CD14-positive monocyte (primary cell): ENCODE measurements at regions not wholly inside any gene's neighbourhood (a gene's known extent, or its start where the extent isn't known, plus 50 kb on each side); places are given as distances from the start of the nearest gene placed in this dataset.

Experiments used
- DNase-seq, 3 donors: peaks; one replicate each; pipeline ENCODE4 v3.0.0-alpha.2; 2011 to 2022
- H2AFZ ChIP-seq: 2 replicates; pipeline ENCODE4 v1.6.0; 2012; ENCODE audit warnings: mild to moderate bottlenecking, low read depth, low read length, inconsistent platforms; ENCODE audit not compliant: insufficient read depth, poor library complexity, severe bottlenecking
- H3K27ac ChIP-seq, 2 donors: 1 replicate in 1 of 2; 2 replicates in 1 of 2; pipeline ENCODE4 v1.5.1; 2012 to 2013; ENCODE audit warnings: low read length in 2 of 2, control low read depth in 1 of 2, inconsistent platforms in 1 of 2, low read depth in 1 of 2, mild to moderate bottlenecking in 1 of 2
- H3K27me3 ChIP-seq, 2 donors: one replicate each; pipeline versions ENCODE4 v1.6.0 to v1.6.1; 2011 to 2013; ENCODE audit warnings: low read length in 2 of 2; ENCODE audit not compliant: control insufficient read depth in 2 of 2, insufficient read depth in 2 of 2
- H3K36me3 ChIP-seq, 2 donors: replicated peaks in 1 of 2; 1 replicate in 1 of 2; 2 replicates in 1 of 2; pipeline versions ENCODE4 v1.5.1 to v1.6.1; 2012 to 2013; ENCODE audit warnings: low read length in 2 of 2, control low read depth in 1 of 2, inconsistent platforms in 1 of 2, mild to moderate bottlenecking in 1 of 2; ENCODE audit not compliant: insufficient read depth in 2 of 2, control insufficient read depth in 1 of 2
- H3K4me1 ChIP-seq, 2 donors: 1 replicate in 1 of 2; 2 replicates in 1 of 2; pipeline versions ENCODE4 v1.5.1 to v1.6.1; 2012 to 2013; ENCODE audit warnings: low read length in 2 of 2, control low read depth in 1 of 2, inconsistent platforms in 1 of 2, mild to moderate bottlenecking in 1 of 2, moderate library complexity in 1 of 2; ENCODE audit not compliant: insufficient read depth in 2 of 2, control insufficient read depth in 1 of 2
- H3K4me2 ChIP-seq: replicated peaks from 2 replicates; pipeline ENCODE3; 2012; ENCODE audit warnings: low read length, moderate library complexity, mild to moderate bottlenecking; ENCODE audit not compliant: poor library complexity, severe bottlenecking; ENCODE audit errors: extremely low read depth
- H3K4me3 ChIP-seq, 3 experiments: fragments of 200-600 bp in 1 of 3; sonication (generic) in 1 of 3; replicated peaks in 1 of 3; 1 replicate in 2 of 3; 2 replicates in 1 of 3; pipeline ENCODE4 v1.5.1; 2011 to 2013; ENCODE audit warnings: low read length in 3 of 3, mild to moderate bottlenecking in 3 of 3, control low read depth in 2 of 3, low read depth in 2 of 3, inconsistent platforms in 1 of 3, moderate library complexity in 1 of 3
- H3K79me2 ChIP-seq: 2 replicates; pipeline ENCODE4 v1.6.0; 2012; ENCODE audit warnings: mild to moderate bottlenecking, control low read depth, inconsistent platforms, low read length, moderate library complexity; ENCODE audit not compliant: insufficient read depth
- H3K9ac ChIP-seq: 2 replicates; pipeline ENCODE4 v1.6.0; 2017; ENCODE audit warnings: low read length, mild to moderate bottlenecking; ENCODE audit not compliant: insufficient read depth, poor library complexity, severe bottlenecking
- H3K9me3 ChIP-seq, 2 donors: replicated peaks in 1 of 2; 1 replicate in 1 of 2; 2 replicates in 1 of 2; pipeline versions ENCODE4 v1.5.1 to v1.6.1; 2012 to 2013; ENCODE audit warnings: low read length in 2 of 2, control low read depth in 1 of 2; ENCODE audit not compliant: control insufficient read depth in 1 of 2, insufficient read depth in 1 of 2
- H4K20me1 ChIP-seq: 2 replicates; pipeline ENCODE4 v1.6.0; 2012; ENCODE audit warnings: mild to moderate bottlenecking, low read length, control low read depth, moderate library complexity; ENCODE audit not compliant: insufficient read depth
- H3K27ac Mint-ChIP-seq, 7 donors: one replicate each; pipeline ENCODE4 v1.8.0; 2020; ENCODE audit warnings: mild to moderate bottlenecking in 7 of 7, mixed read lengths in 7 of 7, moderate library complexity in 6 of 7, inconsistent platforms in 2 of 7
- H3K27me3 Mint-ChIP-seq, 3 donors: one replicate each; pipeline ENCODE4 v1.8.0; 2021 to 2022; ENCODE audit warnings: low read depth in 3 of 3, mild to moderate bottlenecking in 3 of 3, mixed read lengths in 3 of 3, moderate library complexity in 3 of 3, inconsistent platforms in 1 of 3
- H3K36me3 Mint-ChIP-seq, 2 donors: one replicate each; pipeline ENCODE4 v1.8.0; 2020; ENCODE audit warnings: mixed read lengths in 2 of 2, inconsistent platforms in 1 of 2, mild to moderate bottlenecking in 1 of 2
- H3K4me1 Mint-ChIP-seq: one replicate; pipeline ENCODE4 v1.8.0; 2020; ENCODE audit warnings: mild to moderate bottlenecking, mixed read lengths
- H3K4me3 Mint-ChIP-seq, 2 donors: one replicate each; pipeline ENCODE4 v1.8.0; 2020; ENCODE audit warnings: mild to moderate bottlenecking in 2 of 2, mixed read lengths in 2 of 2, moderate library complexity in 1 of 2
- H3K9me3 Mint-ChIP-seq, 7 donors: one replicate each; pipeline ENCODE4 v1.8.0; 2020 to 2022; ENCODE audit warnings: mixed read lengths in 7 of 7, mild to moderate bottlenecking in 6 of 7, moderate library complexity in 6 of 7, inconsistent platforms in 2 of 7
- WGBS: methylation state at CpG from one replicate; pipeline ENCODE4 v1.1.5; 2013; ENCODE audit warnings: missing lambda C conversion rate; ENCODE audit not compliant: insufficient coverage; 5-methylcytosine and 5-hydroxymethylcytosine counted together
- intact Hi-C, 2 donors: fragments of 100-400 bp; cut with micrococcal nuclease; formaldehyde crosslinking; loops; one replicate each; pipeline versions ENCODE4 v1.15.0 to v1.15.1; 2023
- TF ChIP-seq, protein P1 (sequence below): fragments of 200-600 bp; IDR thresholded peaks from one replicate; pipeline ENCODE4 v1.8.0; 2022; ENCODE audit warnings: antibody characterized with exemption, mild to moderate bottlenecking

DNA sequence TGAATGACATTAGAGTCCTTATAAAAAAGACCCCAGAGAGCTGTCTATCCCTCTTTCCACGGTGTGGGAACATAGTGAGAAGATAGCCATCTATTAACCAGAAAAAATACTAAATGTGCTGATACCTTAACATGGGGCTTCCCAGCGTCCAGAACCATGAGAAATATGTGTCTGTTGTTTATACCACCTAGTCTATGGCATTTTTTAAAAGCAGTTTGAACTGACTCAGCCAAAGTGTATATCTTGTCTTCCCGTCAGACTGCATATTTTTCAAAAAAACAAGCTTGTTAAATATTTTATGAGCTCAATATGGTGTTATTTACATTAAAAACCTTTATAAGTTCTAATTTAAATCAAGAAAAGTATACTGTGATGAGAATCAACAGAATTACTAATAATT lies 255.3 kb downstream of the HGF start:
- intact Hi-C loops = no loop called here
- H3K27me3 Mint-ChIP-seq = no peaks in the 10 kb centered on the region
- Histone ChIP-seq H3K4me1 (no peaks in the 10 kb centered on the region), H3K27me3 (no peaks in the 10 kb centered on the region), H2AFZ (no peak overlapping the region), H4K20me1 (no peaks in the 10 kb centered on the region), H3K9me3 (no peaks in the 10 kb centered on the region), H3K4me3 (no peak overlapping the region), H3K4me2 (no peak overlapping the region), H3K9ac (no peak overlapping the region), H3K36me3 (no peaks in the 10 kb centered on the region), H3K27ac (no peak overlapping the region), H3K79me2 (no peaks in the 10 kb centered on the region)
- peaks cover 0 to 3% (median 0%) of the 10 kb centered on the region in 7 donors for H3K9me3 Mint-ChIP-seq
- no peaks in the 10 kb centered on the region for H3K4me1 Mint-ChIP-seq
- no peak for DNase-seq
- no CpG with 5 or more reads among the region's 3 CpGs for WGBS
- no peak overlapping the region for H3K27ac Mint-ChIP-seq
- no peaks in the 10 kb centered on the region for H3K36me3 Mint-ChIP-seq
- TF ChIP-seq, protein P1, sequence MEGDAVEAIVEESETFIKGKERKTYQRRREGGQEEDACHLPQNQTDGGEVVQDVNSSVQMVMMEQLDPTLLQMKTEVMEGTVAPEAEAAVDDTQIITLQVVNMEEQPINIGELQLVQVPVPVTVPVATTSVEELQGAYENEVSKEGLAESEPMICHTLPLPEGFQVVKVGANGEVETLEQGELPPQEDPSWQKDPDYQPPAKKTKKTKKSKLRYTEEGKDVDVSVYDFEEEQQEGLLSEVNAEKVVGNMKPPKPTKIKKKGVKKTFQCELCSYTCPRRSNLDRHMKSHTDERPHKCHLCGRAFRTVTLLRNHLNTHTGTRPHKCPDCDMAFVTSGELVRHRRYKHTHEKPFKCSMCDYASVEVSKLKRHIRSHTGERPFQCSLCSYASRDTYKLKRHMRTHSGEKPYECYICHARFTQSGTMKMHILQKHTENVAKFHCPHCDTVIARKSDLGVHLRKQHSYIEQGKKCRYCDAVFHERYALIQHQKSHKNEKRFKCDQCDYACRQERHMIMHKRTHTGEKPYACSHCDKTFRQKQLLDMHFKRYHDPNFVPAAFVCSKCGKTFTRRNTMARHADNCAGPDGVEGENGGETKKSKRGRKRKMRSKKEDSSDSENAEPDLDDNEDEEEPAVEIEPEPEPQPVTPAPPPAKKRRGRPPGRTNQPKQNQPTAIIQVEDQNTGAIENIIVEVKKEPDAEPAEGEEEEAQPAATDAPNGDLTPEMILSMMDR = no peak
- H3K4me3 Mint-ChIP-seq = no peak overlapping the region

DNA sequence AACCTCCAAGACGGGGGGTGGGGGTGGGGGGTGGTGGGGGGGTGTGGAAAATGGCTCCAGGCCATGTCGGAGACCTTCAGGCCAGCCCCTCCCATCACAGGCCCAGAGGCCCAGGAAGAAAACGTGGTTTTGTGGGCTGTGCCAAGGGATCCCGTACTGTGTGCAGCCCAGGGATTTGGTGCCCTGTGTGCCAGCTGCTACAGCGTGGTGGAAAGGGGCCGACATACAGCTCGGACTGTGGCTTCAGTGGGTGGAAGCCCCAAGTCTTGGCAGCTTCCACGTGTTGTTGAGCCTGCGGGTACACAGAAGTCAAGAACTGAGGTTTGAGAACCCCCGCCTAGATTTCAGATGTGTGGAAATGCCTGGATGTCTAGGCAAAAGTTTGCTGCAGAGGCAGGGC lies 259.7 kb downstream of the HGF start:
- 98% methylated on average over 8 of the region's 10 CpGs for WGBS
- Histone ChIP-seq H3K9ac (no peak overlapping the region), H3K9me3 (no peaks in the 10 kb centered on the region), H3K27ac (no peak overlapping the region), H3K4me1 (no peaks in the 10 kb centered on the region), H3K36me3 (no peaks in the 10 kb centered on the region), H3K4me2 (no peak overlapping the region), H3K4me3 (no peak overlapping the region), H2AFZ (no peak overlapping the region), H4K20me1 (no peaks in the 10 kb centered on the region), H3K79me2 (no peaks in the 10 kb centered on the region), H3K27me3 (no peaks in the 10 kb centered on the region)
- no peak for DNase-seq
- intact Hi-C loops = no loop called here
- Mint-ChIP-seq H3K4me1 (no peaks in the 10 kb centered on the region), H3K4me3 (no peak overlapping the region), H3K27me3 (no peaks in the 10 kb centered on the region), H3K9me3 (peaks cover 0 to 4% (median 0%) of the 10 kb centered on the region in 7 donors), H3K27ac (no peak overlapping the region), H3K36me3 (no peaks in the 10 kb centered on the region)
- TF ChIP-seq, protein P1 = no peak
